H1 (cell line): ENCODE measurements at regions not wholly inside any gene's neighbourhood (a gene's known extent, or its start where the extent isn't known, plus 50 kb on each side); places are given as distances from the start of the nearest gene placed in this dataset.

Source experiments
- CEBPB ChIP-seq: IDR thresholded peaks from 2 replicates; pipeline ENCODE4 v1.6.1; 2012; ENCODE audit warnings: low read depth, low read length
- EP300 ChIP-seq, 2 experiments: IDR thresholded peaks; 1 replicate in 1 of 2; 2 replicates in 1 of 2; pipeline ENCODE4 v1.6.1; 2011 to 2012; ENCODE audit warnings: low read depth in 2 of 2, low read length in 2 of 2, mild to moderate bottlenecking in 2 of 2, borderline replicate concordance in 1 of 2, inconsistent platforms in 1 of 2, moderate library complexity in 1 of 2
- EZH2 ChIP-seq: fragments of 200-600 bp; sonication (generic); IDR thresholded peaks from 2 replicates; pipeline ENCODE4 v1.7.1; 2012; ENCODE audit warnings: low read depth, mild to moderate bottlenecking, moderate library complexity, low read length, inconsistent platforms; ENCODE audit not compliant: severe bottlenecking
- HDAC6 ChIP-seq: IDR thresholded peaks from one replicate; pipeline ENCODE4 v1.7.1; 2012; ENCODE audit warnings: low read depth, mild to moderate bottlenecking, inconsistent platforms, low read length, moderate library complexity
- JUN ChIP-seq: IDR thresholded peaks from 2 replicates; pipeline ENCODE4 v1.6.1; 2011; ENCODE audit warnings: low read depth, mild to moderate bottlenecking, improper control_type of control experiment, low read length
- POLR2A ChIP-seq, 2 experiments: IDR thresholded peaks; 1 replicate in 1 of 2; 2 replicates in 1 of 2; pipeline ENCODE4 v1.6.1; 2011; ENCODE audit warnings: low read depth in 2 of 2, low read length in 2 of 2, mild to moderate bottlenecking in 2 of 2; ENCODE audit errors: control extremely low read depth in 1 of 2
- POLR2AphosphoS5 ChIP-seq: IDR thresholded peaks from 2 replicates; pipeline ENCODE4 v1.6.1; 2011; ENCODE audit warnings: low read depth, low read length
- RAD21 ChIP-seq, 2 experiments: IDR thresholded peaks in 1 of 2; conservative IDR thresholded peaks in 1 of 2; 2 replicates each; pipeline ENCODE4 v1.6.1; 2011; ENCODE audit warnings: low read depth in 2 of 2, low read length in 2 of 2, improper control_type of control experiment in 1 of 2, inconsistent platforms in 1 of 2, mild to moderate bottlenecking in 1 of 2, moderate library complexity in 1 of 2
- RFX5 ChIP-seq: IDR thresholded peaks from 2 replicates; pipeline ENCODE4 v1.6.1; 2011; ENCODE audit warnings: low read depth, low read length, improper control_type of control experiment, borderline replicate concordance
- SIRT6 ChIP-seq: IDR thresholded peaks from one replicate; pipeline ENCODE4 v1.7.1; 2012; ENCODE audit warnings: low read length, inconsistent platforms
- SIX5 ChIP-seq: IDR thresholded peaks from 2 replicates; pipeline ENCODE4 v1.6.1; 2011; ENCODE audit warnings: mild to moderate bottlenecking, low read depth, low read length
- TAF1 ChIP-seq: IDR thresholded peaks from 2 replicates; pipeline ENCODE4 v1.6.1; 2011; ENCODE audit warnings: mild to moderate bottlenecking, low read depth, low read length
- YY1 ChIP-seq: IDR thresholded peaks from 2 replicates; pipeline ENCODE4 v1.6.1; 2011; ENCODE audit warnings: low read depth, mild to moderate bottlenecking, low read length
- TF ChIP-seq, protein P1 (sequence below), 3 experiments: IDR thresholded peaks; 1 replicate in 2 of 3; 2 replicates in 1 of 3; pipeline versions ENCODE4 v1.5.1 to v1.6.1; 2011; ENCODE audit warnings: low read length in 3 of 3, mild to moderate bottlenecking in 3 of 3, inconsistent platforms in 2 of 3, low read depth in 1 of 3, moderate library complexity in 1 of 3; ENCODE audit not compliant: insufficient read depth in 1 of 3; ENCODE audit errors: control extremely low read depth in 1 of 3

DNA sequence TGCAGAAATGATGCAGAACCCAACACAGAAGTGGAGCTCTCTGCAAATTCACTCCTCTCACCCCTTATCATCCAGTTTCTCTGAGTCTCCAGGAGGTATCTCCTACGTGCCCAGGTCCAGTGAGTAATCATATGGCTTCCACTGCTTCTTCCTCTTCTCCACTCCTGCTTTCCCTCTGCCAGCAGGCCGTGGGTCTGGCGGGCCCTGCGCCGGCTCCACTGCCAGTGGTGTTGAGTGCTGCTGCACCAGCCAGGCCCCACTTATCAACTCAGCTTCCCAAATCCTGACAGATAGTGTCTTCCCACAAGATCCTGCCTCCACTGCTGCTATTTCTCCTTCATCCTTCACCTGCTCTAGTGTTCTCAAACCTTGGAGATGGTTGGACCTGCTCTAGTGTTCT, 227.6 kb upstream of the PARD3B start:
- TF ChIP-seq, protein P1, sequence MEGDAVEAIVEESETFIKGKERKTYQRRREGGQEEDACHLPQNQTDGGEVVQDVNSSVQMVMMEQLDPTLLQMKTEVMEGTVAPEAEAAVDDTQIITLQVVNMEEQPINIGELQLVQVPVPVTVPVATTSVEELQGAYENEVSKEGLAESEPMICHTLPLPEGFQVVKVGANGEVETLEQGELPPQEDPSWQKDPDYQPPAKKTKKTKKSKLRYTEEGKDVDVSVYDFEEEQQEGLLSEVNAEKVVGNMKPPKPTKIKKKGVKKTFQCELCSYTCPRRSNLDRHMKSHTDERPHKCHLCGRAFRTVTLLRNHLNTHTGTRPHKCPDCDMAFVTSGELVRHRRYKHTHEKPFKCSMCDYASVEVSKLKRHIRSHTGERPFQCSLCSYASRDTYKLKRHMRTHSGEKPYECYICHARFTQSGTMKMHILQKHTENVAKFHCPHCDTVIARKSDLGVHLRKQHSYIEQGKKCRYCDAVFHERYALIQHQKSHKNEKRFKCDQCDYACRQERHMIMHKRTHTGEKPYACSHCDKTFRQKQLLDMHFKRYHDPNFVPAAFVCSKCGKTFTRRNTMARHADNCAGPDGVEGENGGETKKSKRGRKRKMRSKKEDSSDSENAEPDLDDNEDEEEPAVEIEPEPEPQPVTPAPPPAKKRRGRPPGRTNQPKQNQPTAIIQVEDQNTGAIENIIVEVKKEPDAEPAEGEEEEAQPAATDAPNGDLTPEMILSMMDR (IDR thresholded peaks at IDR 0.05; ENCODE audit: control extremely low read depth in 1 of 3, insufficient read depth in 1 of 3, low read depth in 1 of 3, low read length in 3 of 3) = no peak
- TF ChIP-seq TAF1 = no peak
- no peak for TF ChIP-seq HDAC6
- no peak for TF ChIP-seq EZH2
- TF ChIP-seq RAD21 (IDR thresholded peaks at IDR 0.05 in 1 of 2, conservative IDR thresholded peaks at IDR 0.05 in 1 of 2; ENCODE audit: low read depth in 2 of 2, low read length in 2 of 2) = no peak
- no peak for TF ChIP-seq JUN
- no peak for TF ChIP-seq POLR2A (IDR thresholded peaks at IDR 0.05; ENCODE audit: control extremely low read depth in 1 of 2, low read depth in 2 of 2, low read length in 2 of 2)
- no peak for TF ChIP-seq EP300 (IDR thresholded peaks at IDR 0.05; ENCODE audit: borderline replicate concordance in 1 of 2, low read depth in 2 of 2, low read length in 2 of 2)
- TF ChIP-seq POLR2AphosphoS5 = no peak
- no peak for TF ChIP-seq YY1
- TF ChIP-seq CEBPB = no peak
- no peak for TF ChIP-seq SIRT6
- TF ChIP-seq RFX5 = no peak
- no peak for TF ChIP-seq SIX5
